OCI-LY7 (cell line): ENCODE measurements at regions not wholly inside any gene's neighbourhood (a gene's known extent, or its start where the extent isn't known, plus 50 kb on each side); places are given as distances from the start of the nearest gene placed in this dataset.

Experiments
- EZH2phosphoT487 ChIP-seq: fragments of 200-600 bp; sonication (generic); IDR thresholded peaks from 2 replicates; pipeline ENCODE4 v1.6.1; 2018; ENCODE audit warnings: low read depth, borderline replicate concordance, mild to moderate bottlenecking, mixed run types, antibody characterized with exemption, low read length, moderate library complexity, mixed read lengths
- TF ChIP-seq, protein P1 (sequence below): fragments of 200-600 bp; sonication (generic); conservative IDR thresholded peaks from 2 replicates; pipeline ENCODE4 v1.5.1; 2014; ENCODE audit warnings: mild to moderate bottlenecking, antibody characterized with exemption, low read length, moderate library complexity, mixed read lengths

DNA sequence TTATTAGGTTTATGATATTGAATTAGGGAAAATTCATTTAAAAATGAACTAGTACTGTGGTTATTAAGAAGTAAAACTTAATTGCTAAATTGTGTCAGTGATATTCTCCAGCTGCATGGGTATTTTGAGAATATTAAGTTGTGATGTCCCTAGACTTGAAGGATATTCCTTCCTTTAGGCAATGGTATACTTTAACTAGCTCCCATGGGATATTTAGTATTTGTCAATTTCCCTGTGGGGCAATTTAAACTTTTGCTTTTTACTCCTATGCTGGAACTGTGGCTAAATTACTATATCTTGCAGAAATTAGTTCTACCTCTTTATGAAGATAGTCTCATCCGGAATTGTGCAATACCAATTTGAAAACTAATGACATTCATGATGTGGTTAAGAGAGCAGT is 151.6 kb upstream of the CSNK1A1L start:
- TF ChIP-seq, protein P1, sequence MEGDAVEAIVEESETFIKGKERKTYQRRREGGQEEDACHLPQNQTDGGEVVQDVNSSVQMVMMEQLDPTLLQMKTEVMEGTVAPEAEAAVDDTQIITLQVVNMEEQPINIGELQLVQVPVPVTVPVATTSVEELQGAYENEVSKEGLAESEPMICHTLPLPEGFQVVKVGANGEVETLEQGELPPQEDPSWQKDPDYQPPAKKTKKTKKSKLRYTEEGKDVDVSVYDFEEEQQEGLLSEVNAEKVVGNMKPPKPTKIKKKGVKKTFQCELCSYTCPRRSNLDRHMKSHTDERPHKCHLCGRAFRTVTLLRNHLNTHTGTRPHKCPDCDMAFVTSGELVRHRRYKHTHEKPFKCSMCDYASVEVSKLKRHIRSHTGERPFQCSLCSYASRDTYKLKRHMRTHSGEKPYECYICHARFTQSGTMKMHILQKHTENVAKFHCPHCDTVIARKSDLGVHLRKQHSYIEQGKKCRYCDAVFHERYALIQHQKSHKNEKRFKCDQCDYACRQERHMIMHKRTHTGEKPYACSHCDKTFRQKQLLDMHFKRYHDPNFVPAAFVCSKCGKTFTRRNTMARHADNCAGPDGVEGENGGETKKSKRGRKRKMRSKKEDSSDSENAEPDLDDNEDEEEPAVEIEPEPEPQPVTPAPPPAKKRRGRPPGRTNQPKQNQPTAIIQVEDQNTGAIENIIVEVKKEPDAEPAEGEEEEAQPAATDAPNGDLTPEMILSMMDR: no peak
- TF ChIP-seq EZH2phosphoT487: no peak
